HG03097 (cell line): ENCODE measurements at regions not wholly inside any gene's neighbourhood (a gene's known extent, or its start where the extent isn't known, plus 50 kb on each side); places are given as distances from the start of the nearest gene placed in this dataset.
A peak's percentile ranks its signal among the peaks of the same experiment; 100 is the strongest.

Experiments
- ATAC-seq: cut with Tn5 transposase; IDR thresholded peaks from one replicate; pipeline ENCODE4 v1.9.1; 2021; ENCODE audit not compliant: unreplicated experiment, low FRiP score

DNA sequence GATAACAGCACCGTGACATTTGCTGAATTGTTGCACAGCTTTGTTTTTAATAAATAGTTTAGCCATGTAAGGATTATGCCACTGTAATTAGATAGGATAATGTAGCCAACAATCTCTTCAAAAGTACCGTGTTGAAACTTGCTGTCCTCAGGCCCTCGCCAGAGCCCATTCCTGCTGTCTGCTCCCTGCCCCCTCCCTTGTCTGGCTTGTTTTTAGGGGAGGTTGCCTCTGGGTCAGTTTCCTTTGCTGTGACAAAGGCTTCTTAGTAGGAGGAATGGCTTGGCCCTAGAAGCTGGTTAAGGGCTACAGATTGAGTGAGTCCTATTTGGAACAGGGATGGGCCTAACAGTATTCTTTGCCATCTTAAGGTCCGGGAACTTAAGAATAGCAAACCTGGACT lies 107.9 kb downstream of the LMO4 start:
- ATAC-seq, result no peak

DNA sequence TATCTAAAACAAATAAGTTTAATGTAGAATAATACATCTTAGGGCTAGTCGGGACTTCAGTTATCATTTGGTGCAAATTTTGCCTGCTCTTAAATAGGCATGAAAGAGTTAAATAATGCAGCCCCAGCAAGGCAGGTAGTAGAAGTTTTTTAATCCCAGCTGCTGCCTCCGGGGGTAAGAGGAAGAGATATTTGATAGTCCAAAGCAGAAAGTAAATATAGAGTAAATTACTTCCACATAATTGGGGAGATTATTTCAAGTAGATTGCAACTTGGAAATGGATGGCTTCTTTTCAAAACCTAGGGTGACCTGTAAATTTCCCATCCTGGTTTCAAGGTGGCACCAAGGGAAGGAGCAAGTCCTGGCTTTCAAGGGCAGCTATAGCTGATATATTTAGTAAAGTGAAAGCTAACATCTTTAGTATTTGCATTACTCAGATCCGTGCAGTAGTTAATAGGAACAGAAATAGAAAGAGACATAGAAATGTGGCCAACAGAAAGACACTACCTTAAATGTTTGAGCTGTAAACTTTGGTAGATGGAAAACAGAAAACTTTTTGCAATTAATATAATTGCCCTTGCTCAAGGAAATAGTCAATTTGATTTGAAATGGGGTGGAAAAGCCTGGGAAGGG lies 109.1 kb downstream of the LMO4 start:
- ATAC-seq, result no peak

DNA sequence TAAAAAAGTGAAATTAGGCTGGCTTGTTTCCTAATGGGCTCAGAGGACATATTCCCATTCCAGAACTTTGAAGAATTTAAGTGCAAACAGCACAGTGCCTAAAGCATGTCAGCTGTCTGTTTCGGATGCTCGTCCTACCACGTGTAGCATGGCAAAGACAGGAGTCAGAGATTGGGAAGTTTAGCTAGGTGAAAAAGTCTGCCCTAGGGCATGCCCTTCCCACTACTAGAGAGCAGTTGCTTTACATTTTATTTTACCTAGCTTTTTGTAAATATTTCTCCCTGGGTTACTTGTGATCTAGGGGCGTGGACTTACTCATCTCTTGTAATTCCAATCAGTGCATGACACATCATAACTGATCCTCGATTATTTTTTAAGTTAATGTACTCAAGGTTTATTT lies 111.1 kb downstream of the LMO4 start:
- ATAC-seq, result no peak

DNA sequence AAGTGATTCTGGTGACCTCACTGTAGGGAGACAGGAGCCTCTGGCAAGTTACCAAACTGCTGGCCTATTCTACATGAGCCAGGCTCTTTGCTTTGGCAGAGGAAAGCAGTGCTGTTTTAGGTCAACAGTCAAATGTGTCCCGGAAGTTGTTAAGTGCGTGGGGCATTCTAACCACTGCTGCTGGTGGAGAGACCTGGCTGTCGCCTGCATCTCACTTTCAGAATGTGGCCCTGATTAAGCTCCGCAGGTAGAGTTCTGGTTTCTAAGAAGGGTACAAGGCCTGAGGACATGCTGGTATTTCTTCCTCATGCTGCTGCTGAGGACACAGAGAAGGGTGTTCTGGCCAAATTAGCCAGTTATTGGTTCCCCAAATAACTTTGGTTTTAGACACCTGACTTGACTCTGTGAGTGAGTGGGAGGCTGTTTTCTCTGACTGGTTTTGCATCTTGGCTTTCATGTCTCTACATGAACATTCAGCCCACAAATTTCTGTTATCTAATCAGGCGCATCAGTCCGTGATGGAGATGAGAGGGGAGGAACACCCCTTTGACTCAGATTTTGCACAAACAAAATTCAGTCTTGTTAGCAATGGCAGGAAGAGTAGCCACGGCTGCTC lies 120.8 kb downstream of the LMO4 start:
- peak; percentile 83 for ATAC-seq

- ATAC-seq, result no peak
Measured at GRCh38 chr1:87450136-87450535, 121.5 kb downstream of the LMO4 start.

GRCh38 chr1:87450615-87451209 lies 122.0 kb downstream of the LMO4 start:
- no peak for ATAC-seq

- no peak for ATAC-seq
Measured at GRCh38 chr1:87451229-87451920, 122.7 kb downstream of the LMO4 start.

DNA sequence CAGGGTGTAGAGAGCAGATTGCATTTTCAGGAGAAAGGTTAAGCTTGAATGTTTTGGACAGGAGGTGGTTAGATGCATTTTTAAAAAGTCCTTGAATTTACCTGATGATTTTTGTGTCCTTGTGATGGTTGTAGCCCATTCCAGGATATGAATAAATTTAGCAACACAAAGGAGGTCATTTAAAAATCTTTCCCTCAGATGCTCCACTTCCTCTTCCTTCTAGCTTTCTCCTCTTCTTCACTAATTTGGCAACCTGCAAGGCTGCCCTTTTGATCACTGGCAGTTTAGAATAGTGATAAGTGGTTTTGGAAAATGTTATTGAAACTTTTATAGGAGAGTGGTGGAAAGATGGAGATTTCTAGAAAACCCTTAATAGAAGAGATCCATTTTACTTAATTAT lies 124.0 kb downstream of the LMO4 start:
- no peak for ATAC-seq

DNA sequence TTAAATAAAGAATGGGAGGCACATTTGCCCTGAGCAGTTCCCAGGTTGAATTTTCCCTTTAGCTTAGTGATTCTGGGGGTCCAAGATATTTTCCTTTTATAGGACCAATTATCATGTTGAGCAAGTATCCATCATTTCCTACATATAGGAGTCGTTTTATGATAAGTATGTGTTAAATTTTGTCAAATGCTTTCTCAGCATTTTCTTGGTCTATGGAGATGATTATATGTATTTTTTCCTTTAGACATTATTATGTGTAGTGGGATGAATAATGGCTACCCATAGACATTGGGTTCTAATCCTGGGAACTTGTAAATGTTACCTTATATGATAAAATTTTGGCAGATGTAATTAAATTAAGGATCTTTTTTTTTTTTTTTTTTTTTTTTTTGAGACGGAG lies 128.7 kb downstream of the LMO4 start:
- ATAC-seq, result no peak

GRCh38 chr1:87462894-87463293 lies 134.2 kb downstream of the LMO4 start:
- no peak for ATAC-seq

DNA sequence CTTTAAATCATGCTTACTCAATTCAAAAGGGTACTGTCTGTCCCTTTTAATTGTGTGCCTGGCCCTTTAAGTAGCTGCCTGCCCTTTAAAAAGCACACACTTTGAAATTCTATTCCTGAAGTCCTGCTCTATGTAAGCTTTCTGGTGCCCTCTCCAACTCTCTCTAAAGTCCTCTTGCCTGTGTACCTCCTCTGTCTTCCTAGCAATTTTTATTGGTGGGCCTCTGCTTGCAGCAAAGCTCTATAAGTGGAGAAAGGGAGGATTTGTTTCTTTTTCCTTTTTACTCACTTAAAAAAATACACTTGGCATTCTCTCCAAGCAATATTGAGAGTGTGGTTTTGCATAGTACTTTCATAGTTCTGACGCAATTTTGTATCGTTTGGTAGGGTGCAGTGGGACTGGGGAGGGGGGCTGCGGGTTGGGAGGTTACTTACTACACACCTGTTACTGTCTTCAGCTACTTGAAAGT lies 135.4 kb downstream of the LMO4 start:
- no peak for ATAC-seq

GRCh38 chr1:87466621-87467020 lies 137.9 kb downstream of the LMO4 start:
- no peak for ATAC-seq

- ATAC-seq, result no peak
Measured at GRCh38 chr1:87472716-87473115, 144.0 kb downstream of the LMO4 start.

GRCh38 chr1:87473203-87473661 lies 144.6 kb downstream of the LMO4 start:
- ATAC-seq, result no peak

DNA sequence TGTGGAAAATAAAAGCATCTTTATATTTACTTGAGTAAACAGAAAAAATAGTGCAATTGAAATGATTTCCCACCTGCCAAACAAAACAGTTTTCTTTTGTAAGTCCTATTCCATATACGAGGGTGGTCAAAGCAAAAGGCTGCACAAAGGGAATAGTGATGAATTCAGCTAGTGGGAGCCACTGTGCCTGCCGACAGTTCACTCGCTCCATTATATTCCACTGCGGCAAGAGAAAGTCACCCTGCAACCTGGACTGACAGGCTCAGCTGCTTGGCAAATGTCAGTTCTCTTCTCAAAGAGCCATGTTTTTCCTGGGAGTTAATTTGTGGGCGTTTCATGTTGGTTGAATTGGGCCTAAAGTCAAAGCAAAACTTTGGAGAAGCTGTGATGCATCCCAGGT lies 145.4 kb downstream of the LMO4 start:
- no peak for ATAC-seq

DNA sequence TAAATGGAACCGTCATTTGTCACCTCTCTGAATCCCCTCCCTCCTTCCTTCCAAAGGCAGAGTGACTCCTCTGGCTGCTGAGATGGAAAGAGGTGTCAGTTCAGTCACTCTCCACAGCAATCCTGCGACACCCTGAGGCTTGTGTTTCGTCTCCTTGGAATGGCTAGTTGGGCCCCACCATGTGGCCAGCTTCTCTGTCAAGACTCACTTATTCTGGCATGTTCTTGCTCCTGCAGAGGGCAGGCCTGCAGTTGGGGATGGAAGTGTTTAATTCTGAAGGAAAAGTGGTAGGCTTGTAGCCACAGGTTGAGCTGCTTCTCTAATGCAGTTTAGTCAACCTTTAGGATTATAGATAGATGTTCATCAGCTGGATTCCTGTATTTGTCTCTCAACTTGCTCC lies 149.6 kb downstream of the LMO4 start:
- no peak for ATAC-seq

- ATAC-seq, result no peak
Measured at GRCh38 chr1:87495147-87495546, 166.5 kb downstream of the LMO4 start.

- ATAC-seq, result no peak
Measured at GRCh38 chr1:87495870-87496269, 167.2 kb downstream of the LMO4 start.

- no peak for ATAC-seq
Measured at GRCh38 chr1:87497380-87498203, 168.9 kb downstream of the LMO4 start.

- no peak for ATAC-seq
Measured at GRCh38 chr1:87501738-87502137, 173.1 kb downstream of the LMO4 start.
